Skin epidermis (tissue), 12 donors: ENCODE measurements at regions not wholly inside any gene's neighbourhood (a gene's known extent, or its start where the extent isn't known, plus 50 kb on each side); places are given as distances from the start of the nearest gene placed in this dataset.

Experiments used
- H3K27ac ChIP-seq, 21 experiments: fragments of 200-600 bp; sonication (generic) in 11 of 21; one replicate each; pipeline ENCODE4 v1.5.0; 2020; ENCODE audit warnings: mild to moderate bottlenecking in 3 of 21, inconsistent platforms in 2 of 21, moderate library complexity in 2 of 21
- H3K4me3 ChIP-seq, 7 experiments: fragments of 200-600 bp; sonication (generic) in 2 of 7; one replicate each; pipeline ENCODE4 v1.5.0; 2020; ENCODE audit warnings: inconsistent platforms in 2 of 7, mild to moderate bottlenecking in 2 of 7, moderate library complexity in 1 of 7

DNA sequence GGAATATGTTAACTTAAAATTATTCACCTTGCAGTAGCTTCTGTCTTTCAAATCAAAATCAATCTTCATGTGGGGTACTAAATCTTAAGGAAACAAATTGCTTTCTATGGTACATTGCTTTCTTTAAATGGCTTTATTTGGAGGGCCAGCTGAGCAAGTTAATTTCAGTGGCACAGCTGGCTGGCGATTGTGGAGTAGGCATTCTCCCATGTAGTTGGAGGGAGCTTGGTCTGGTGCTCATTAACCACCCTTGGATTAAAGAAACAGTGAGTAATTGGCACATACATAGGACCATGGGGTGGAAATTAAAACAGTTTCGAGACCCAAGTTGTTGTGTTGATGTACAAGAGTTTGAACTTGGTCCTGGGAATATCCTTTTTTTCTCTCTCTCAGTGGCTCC lies 201.3 kb upstream of the CHD6 start:
- H3K4me3 ChIP-seq: no peak overlapping the region
- H3K27ac ChIP-seq: no peak overlapping the region

DNA sequence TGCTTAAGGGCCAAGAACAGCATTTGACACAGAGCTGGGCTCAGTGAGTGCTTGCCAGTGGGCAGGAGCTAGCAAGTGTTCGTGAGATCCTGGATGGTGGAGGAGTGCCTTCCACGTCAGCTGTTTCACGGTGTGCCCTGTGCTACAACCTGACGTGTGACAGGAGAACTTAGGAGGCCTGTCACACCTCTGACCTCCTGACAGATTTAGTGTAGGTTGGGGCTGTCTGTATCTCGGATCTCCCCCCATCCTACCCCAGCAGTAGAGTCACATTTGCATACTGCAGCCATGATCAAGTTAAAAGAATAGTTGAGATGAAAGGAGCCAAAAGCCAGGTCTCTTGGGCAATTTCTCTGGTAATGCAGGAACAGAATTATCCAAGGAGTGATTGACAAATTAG lies 200.8 kb upstream of the CHD6 start:
- H3K4me3 ChIP-seq: no peak overlapping the region
- H3K27ac ChIP-seq: no peak overlapping the region

DNA sequence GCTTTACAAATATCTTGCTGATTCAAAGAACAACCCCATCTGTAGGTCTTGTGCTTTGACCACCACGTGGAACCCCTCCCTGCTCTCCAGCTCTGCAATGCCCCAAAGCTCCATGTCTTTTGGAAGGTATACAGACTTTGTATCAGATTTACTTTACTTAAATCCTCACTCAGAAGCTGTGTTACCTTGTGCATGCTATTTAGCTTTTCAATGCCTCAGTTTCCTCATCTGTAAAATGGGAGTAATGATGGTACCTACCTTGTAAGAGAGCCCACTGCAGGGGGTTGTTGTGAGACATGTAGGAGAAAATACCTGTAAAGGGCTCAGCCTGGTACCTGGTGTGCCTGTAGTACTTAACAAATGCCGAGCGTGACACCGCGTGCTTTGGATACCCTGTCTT lies 200.2 kb upstream of the CHD6 start:
- no peak overlapping the region for H3K27ac ChIP-seq
- no peak overlapping the region for H3K4me3 ChIP-seq

DNA sequence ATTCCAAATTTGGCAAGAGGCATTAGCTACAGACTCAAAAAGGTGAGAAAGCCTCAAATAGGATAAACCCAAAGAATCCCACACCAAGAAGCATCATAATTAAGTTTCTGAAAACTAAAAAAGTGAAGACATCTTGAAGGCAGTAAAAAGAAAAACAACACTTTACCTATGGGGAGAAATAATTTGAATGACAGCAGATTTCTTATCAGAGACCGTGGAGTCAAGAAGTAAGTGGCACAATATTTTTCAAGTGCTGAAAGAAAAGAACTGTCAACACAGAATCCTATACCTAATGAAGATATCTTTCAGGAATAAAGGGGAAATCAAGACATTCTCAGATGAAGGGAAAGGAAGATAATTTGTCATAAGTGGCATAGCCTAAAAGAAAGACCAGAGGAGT lies 193.3 kb upstream of the CHD6 start:
- H3K4me3 ChIP-seq: no peak overlapping the region
- no peak overlapping the region for H3K27ac ChIP-seq

DNA sequence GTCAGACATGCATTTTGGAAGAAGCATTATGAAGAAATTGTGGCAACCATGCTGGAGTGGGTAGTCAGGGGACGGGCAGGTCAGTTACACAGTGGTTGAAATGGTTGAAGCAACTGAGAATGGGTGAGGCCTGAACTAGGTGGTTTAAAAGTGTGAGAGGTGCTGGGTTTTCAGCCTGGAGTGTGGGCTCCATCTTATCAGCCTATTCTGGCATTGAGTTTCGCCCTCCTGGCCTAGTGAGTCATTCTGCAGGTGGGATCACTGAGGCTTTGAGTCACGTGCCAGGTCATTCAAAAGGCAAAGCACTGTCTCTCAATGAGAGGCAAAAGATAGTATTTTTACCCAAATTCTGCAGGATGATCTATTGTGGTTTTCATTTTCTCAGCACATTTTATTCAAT lies 181.9 kb upstream of the CHD6 start:
- Histone ChIP-seq H3K27ac (no peak overlapping the region), H3K4me3 (no peak overlapping the region)

DNA sequence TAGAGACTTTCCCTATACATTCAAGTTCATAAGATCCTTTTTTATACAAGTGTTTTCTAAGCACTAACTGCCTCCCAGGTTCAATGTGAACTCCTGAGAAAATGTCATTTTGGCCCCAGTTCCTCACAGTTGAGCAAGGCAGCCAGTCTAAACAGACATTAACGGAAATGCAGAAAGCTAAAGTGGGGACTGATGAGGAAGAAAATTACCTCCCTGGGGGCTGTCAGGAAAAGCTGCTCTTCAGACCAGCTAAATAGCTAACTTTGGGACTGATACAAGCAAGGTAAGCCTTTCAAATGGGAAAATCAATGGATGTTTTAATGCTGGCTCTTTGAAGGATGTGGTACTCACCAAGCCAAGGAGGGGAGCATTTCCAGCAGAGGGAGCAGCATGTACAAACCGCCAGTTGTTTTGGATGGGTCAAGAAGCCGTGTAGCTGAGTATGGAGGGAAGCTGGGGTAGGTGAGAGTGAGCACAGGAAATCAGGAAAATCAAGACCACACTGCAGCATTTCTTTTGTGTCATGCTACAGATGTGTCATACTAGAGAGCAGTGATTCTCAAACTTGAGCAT lies 180.8 kb upstream of the CHD6 start:
- H3K27ac ChIP-seq: no peak overlapping the region
- H3K4me3 ChIP-seq: no peak overlapping the region

DNA sequence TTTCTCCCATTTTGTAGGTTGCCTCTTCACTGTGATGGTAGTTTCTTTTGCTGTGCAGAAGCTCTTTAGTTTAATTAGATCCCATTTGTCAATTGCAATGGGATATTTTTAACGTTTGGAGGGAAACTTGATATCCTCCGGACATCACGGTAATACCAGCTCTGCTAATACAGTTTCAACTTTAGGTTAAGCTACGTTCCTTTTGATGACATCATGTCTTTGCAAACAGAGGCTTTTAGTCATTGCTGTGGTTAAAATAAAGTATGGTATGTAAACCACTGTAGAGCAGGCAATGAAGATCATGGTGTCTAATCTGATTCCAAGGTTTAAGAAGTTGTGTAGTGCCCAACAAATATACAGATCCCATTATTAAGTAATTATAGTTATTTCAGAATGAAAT lies 168.0 kb upstream of the CHD6 start:
- no peak overlapping the region for H3K4me3 ChIP-seq
- H3K27ac ChIP-seq: no peak overlapping the region

DNA sequence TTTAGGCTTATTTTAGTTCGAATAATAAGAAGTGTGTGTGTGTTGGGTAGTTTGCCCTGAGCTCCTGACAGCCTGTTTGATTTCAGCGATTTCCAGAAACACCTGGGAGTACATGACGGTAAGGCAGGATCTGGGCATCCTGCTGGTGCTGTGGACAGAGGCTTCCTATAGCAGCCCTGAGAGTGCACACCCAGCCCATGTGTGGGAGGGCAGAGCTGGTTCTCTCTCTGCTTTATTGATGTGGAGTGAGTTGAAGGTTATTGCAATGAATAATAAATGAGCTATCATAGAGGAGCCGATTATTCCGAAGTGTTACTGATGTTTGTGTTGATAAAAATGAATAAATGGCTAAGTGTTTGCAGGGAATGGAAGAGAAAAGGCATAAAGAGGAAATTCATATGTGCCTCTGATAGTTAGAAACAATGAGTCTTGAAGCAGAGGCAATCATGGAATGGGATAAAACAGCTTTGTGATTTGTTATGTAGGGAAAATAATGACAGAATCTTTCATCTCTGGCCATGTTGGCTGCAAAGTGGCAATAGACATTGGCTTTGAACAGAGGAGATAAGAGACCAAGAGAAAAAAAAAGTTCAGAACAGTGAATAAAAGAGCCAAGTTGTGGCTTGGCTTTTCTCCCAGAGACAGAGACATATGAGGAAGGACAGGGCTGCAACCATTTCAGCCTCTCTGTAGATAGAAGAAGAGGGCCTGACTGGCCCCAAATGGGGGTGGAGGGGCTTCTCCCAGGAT lies 166.2 kb upstream of the CHD6 start:
- H3K4me3 ChIP-seq: no peak overlapping the region
- no peak overlapping the region for H3K27ac ChIP-seq

DNA sequence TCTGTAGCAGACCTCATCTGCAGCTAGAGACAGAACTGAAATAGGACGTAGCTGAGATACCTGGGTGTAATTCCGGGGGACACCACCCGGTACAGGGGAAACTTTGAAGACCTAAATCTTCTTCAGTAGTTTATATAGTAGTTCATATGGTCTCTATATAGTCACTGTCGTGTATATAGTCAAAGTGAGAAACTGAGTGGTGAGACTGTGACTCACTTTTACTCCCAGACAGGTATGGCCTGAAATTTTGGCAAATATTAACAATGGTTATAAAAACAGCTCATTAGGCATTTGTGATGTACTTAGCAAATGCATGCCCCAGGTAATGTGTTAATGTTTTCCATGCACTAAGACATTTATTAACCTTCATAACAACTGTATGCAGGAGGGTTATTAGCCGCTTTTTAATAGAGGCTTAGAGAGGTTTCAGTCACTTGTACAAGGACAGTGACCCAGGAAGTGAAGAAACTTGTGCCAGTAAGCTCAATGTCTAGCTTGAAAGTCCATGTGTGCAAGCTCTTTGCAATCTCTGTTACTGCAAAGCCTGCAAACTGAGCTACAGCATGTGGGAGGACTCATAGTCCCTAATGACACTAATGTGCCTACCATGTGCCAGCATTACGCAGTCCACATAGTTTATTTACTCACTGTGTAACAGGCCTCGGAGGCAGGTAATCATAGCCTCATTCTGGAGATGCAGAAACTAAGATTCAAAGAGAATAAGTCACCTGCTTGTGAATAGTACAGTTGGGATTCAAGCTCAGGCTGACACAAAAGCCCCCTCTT lies 165.4 kb upstream of the CHD6 start:
- Histone ChIP-seq H3K4me3 (no peak overlapping the region), H3K27ac (no peak overlapping the region)

DNA sequence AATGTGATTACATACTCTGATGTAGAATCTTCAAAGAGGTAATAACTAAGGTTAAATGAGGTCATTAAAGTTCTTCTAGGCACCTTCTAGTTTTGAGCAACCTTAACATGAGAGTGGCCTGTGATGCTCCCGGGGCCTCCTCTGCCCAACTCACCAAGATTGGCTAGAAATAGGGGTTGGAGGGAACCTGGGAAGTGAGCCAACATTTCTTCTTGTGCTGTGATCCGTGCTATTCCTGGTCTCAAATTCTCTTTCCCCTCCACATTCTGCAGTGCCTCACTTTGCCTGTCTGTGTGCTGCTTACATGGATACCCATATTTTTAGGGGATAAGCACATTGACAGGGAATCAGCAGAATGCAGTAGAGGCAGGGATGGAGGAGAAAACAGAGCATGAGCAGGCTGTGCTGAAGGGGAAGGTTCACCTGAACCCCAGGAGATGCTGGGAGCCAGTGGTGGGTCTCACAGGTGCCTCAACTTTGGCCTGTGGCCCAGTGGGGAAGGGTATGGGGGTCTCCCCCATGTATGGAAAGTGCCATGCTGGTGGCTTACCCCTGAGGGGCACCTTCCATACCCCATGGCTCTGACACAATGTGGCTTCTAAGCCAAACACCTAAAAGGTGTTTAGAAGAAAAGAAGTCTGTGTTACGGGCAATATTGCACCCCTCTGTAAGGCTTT lies 164.7 kb upstream of the CHD6 start:
- Histone ChIP-seq H3K27ac (no peak overlapping the region), H3K4me3 (no peak overlapping the region)

DNA sequence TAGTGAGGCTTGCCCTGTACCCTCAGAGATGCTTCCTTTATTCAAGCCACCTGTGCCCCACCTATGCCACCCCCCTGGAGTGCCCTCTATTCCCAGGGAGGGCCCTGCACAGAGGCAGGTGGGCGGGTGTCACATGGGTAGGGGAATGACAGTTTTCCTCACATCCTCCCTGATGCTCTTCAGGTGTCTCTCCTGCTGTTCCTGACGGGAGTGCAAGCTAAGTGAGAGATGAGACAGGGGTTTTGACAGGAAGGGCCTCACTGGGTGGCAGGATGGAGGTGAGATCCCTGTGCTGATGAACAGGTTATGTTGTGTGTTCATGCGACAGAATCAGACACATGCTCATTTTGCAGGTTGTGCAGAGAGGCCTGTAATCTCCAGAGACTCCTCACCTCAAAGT lies 164.1 kb upstream of the CHD6 start:
- Histone ChIP-seq H3K27ac (no peak overlapping the region), H3K4me3 (no peak overlapping the region)

DNA sequence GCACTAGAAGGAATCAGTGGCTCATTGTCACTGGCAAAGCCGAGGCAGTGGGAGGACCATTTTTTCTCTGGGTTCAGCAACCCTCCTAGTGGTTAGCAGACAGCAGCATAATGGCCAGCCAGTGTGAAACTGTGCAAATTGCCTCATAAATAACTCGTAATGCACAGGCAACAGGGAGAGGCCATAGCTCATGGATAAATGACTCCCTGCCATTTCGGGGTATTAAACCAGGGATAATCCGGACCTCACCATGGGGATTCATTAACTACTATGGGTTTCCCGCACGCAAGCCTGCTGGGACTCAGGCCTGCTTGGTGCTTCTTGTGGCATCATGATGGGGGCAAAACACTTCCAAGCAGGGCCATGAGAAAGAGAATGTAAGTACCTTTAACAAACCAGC lies 158.2 kb upstream of the CHD6 start:
- no peak overlapping the region for H3K4me3 ChIP-seq
- H3K27ac ChIP-seq: no peak overlapping the region

DNA sequence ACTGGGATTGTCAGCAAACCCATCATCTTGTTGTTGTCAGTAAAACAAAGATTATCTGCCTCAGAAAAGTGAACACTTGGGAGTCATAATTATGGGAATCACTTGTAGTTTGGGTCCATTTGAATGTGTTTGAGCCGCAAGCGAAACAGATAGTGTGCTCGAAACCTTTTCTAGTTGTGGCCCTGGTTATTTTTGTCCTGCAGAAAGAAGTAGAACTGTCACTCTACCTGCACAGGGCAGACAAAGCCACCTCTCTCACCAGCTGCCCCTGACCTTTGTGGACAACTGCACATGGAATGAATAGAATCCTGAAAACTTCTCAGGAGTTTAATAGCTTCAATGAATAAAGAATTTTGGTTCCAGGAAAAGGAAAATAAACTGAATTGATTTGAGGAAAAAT lies 156.1 kb upstream of the CHD6 start:
- H3K27ac ChIP-seq: no peak overlapping the region

DNA sequence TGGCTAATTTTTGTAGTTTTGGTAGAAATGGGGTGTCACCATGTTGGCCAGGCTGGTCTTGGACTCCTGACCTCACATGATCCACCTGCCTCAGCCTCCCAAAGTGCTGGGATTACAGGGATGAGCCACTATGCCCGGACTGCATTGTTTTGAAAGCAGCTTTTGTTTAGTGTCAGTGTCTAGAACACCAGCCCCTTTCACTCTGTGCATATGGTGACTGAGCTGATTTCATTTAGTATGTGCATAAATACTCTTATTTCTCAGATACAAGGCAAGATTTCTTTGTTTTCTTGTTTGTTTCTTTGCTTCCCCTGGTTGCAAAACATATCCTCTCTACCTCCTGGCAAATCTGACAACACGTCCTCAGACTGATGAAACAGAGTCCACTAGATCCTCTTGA lies 152.8 kb upstream of the CHD6 start:
- no peak overlapping the region for H3K27ac ChIP-seq
- H3K4me3 ChIP-seq: no peak overlapping the region

More for the DNA sequence above, 156.1 kb upstream of the CHD6 start:
- no peak overlapping the region for H3K4me3 ChIP-seq

DNA sequence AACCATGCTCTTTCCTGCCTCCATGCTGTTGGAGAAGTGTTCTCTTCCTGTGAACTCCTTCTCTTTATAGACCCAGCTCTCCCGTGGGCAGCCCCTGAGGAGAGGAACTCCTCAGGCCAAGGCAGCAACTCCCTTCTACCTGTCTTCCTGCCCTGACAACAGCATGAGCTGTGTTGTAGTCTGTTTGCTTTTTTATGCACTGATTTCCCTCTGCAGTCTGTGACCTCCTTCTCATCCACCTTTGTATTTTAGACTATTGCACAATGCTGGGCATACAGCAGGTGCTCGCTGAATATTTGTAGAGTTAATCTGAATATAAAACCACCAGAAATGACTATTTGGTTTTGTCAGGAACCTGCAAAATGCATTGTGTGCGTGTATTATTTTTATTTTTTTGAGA lies 152.2 kb upstream of the CHD6 start:
- no peak overlapping the region for H3K27ac ChIP-seq
- H3K4me3 ChIP-seq: no peak overlapping the region

DNA sequence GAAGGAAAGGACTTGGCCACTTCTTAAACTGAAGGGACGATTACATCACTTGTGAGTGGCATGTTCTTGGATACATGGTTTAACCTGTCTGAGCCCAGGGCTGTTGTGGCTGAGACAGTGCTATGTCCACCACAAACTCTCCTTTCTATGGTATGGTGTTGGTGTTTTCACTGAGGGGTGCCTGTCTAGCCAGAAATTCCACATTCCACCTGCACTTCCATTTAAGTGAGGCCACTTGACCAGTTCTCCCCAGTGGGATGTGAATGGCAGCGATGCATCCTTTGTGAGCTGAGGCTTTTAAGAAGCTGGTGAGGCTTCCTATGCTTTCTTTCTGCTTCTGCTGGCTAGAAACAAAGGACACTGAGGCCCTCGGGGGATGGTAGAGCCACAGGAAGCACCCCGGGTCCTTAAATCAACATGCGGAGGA lies 151.4 kb upstream of the CHD6 start:
- no peak overlapping the region for H3K27ac ChIP-seq

DNA sequence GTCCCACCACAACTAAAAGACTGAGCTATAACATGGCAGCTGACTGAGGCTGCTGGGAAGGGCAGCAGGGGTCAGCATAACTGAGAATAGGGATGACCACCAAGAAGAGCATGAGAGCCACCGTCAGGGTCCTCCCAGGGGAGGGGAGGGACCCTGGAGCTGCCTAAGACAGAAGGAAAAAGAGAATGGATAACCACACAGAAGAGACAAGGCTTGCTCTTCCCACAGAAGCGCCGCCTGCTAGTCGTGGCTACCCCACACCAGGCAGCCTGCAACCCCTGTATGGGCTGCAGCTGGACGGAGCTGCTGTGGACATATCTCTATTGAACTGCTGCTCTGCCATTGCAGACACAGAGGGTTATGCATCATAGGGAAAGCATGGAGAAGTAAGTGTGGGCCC lies 132.0 kb upstream of the CHD6 start:
- Histone ChIP-seq H3K27ac (no peak overlapping the region), H3K4me3 (no peak overlapping the region)

More for the DNA sequence above, 151.4 kb upstream of the CHD6 start:
- H3K4me3 ChIP-seq: no peak overlapping the region

DNA sequence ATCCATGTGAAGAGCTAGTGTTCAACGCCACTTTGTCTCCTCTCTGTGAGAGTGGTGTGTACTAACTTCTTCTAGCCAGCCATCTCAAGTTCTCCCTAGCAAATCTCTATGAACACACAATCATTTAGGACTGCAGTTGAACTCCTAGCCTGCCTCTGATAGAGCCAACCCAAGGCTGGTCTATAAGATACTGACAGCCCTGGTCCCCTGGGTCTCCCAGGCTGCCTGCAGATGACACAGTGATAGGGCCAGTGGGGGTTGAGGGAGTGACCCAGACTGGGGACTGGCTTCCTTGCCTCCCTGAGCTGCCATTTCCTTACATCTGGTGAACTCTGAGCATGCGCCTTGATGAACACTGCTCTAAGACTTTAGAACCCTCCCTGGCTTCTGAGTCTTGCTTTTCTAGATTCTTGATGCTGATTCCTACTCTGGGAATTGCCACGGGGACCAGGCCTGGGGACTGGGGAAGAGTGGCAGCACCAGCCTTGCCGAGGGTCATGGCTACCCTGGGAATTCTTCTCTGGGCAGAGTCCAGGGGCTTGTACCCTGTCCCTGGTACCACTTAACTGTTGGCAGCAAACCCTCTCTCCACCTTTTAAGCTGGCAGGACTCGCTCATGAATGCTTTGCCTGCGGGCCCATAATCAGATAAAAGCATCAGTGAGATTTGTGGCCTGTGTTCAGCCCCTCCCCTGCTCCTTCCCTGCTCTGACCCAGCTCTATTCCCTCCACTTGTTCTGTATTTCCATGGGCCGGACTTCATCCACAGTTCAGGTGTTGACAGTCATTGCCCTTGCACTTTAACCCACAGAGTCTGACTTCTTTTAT lies 130.8 kb upstream of the CHD6 start:
- H3K4me3 ChIP-seq: no peak overlapping the region
- H3K27ac ChIP-seq: no peak overlapping the region

DNA sequence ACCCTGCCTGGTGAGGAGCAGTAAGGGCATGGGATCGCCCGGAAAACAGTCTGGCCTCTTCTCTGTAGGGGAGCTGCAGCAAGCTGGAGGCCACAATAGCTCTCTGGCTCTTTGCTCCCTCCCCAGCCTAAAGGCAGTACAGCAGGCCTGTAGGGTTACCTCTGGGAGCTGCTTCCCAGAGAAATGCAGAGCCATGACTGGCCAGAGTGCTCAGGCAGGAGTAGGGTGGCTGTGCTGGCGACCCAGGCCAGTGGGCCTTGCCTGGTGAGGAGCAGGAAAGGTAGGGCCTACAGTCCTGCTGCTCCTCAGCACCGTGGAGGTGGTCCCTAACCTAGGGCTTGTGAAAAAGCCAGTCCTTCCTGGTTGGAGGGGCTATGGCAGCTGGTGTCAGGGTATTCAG lies 129.9 kb upstream of the CHD6 start:
- Histone ChIP-seq H3K27ac (no peak overlapping the region), H3K4me3 (no peak overlapping the region)

DNA sequence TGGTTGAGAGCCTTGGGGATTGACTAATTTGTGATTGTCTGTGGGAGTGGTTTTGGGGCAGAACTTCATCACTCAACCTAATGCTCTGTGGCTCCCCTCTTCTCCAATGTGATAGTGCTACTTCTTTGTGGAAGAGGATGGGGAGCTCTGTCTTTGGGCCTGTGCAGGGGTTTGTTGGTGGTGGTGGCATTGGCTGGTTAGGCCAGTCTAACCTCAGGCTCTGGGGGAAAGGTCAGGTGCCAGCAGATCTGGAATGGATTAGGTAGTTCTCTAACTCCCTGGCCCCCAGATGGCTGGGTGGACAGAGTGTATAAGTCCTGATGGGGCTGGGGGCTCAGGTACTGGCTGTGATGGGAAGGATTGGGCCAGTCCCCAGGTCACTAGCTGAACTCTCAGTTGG lies 129.0 kb upstream of the CHD6 start:
- no peak overlapping the region for H3K27ac ChIP-seq
- no peak overlapping the region for H3K4me3 ChIP-seq
